A172 (cell line): ENCODE measurements at regions not wholly inside any gene's neighbourhood (a gene's known extent, or its start where the extent isn't known, plus 50 kb on each side); places are given as distances from the start of the nearest gene placed in this dataset.

Source experiments
- DNase-seq: peaks from one replicate; pipeline ENCODE4 v3.0.0-alpha.2; 2015; ENCODE audit warnings: low spot score

DNA sequence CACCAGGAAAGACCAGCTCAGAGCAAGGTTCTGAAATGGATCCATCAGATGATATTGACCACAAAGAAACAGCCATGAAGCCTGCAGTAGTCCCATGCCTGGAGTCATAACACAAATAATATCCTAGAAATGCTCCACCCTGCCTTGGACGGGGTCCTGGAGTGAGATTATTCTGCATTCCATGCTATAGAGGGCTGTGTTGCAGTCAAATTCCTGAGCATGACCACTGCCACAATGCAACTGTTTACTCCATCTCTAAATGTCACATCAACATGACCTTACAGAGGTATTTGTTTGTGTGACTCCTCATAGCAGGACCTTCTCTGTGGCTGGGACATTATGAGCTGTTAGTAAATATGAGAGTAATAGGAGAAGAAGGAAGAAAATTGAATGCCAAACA lies 257.5 kb upstream of the TCF21 start:
- no peak for DNase-seq

DNA sequence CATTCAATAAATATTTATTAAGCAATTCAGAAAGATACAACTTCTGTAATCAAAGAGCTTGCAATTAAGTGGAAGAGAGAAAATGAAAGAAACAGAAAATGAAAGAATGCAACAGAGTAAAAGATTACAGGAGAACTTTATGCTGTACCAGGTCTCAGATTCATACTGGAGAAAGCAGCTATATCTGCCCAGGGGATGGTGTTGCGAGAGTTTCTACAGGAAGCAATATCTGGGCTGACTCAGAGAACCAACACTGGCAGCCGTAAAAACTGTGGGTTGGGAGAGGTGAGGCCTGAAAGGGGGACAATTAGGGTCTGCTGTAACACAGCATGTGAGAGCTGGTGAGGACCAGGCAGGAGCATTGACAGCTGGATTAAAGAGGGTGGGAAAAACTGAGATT lies 256.7 kb upstream of the TCF21 start:
- DNase-seq, result no peak

DNA sequence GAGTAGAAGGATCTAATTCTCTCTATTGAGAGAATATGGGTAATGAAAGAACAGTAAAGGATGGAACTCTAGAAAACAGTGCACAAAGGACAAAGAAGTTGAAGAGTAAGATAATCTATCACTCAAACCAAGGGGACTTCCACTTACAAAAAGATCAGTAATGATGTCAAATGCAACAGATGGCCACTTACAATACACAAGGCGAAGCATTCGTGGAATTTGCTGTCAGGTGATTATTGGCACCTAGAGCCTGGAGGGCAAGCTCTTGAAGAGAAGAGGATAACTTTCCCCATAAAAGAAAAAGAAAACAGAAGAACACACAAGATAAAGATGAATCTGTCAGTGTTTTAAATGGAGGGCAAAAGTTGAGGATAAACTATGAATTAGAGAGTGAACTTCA lies 256.0 kb upstream of the TCF21 start:
- no peak for DNase-seq

DNA sequence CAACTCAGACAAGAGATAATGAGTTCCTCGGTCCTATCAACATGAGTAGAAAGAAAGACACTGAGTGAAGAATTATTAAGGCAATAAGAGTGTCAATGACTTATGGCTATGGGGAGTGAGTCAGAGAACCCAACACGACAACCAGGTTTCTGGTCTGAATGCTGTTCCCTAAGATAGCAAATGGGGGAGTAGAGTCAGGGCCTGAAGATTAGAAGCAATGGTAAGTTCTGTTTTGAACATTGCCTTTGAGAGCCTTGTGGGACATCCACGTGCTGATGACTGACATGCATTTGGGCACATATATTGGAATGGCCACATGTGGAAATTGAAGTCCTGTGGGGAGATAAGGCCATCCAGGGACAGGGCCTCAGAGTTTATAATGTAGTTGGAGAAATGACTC lies 254.4 kb upstream of the TCF21 start:
- no peak for DNase-seq

DNA sequence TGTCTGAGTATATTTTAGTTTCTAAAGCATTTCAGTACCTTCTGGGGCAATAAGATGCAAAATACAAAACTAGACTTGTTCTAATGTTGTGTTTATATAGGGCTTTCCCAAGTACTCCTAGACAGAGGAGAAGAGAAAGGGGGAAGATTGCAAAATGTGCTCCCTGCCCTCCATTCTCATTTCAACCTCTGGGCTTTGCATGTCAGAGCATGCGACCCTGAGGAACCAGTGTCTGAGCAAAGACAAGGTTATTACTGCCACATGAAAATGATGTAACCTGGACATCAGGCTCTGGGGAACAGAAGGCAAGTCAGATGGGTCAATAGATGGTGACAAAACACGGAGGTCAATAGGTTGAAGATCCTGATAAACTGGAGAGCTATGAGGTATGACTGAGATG lies 253.5 kb upstream of the TCF21 start:
- no peak for DNase-seq

DNA sequence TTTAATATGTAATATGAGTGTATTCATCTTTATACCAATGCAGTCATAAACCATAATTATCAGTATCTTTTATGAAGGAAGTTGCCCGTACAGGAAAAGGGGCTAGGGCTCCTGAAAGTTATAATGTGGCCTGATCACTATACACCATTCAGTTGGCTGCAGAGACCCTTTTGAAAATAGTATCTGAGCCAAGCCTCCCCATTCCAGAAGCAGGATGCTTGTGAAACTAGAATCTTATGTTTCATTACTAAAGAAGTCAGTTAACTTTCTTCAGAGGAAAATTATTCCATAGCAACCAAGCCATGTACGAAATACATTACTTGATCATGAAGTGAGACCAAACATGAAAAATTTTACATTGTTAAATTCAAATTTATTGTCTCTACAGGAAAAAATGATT lies 251.5 kb upstream of the TCF21 start:
- no peak for DNase-seq

DNA sequence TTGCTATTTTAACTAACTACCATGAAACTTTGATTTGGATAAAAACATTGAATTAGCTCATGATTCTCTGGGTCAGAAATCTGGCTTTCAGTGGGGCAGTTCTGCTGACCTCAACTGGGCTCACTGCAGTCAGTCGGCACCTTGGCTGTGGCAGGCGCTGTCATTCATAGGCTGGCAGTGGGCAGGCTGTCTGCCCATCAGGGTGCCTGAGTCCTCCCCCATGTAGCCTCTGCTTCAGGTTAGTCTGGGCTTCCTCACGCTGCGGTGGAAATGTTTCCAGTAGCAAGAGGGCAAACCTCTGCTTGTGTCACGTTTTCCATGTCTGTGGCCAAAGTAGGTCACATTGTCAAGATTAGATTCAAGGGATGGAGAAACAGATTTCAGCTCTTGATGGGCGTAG lies 251.0 kb upstream of the TCF21 start:
- DNase-seq, result no peak

DNA sequence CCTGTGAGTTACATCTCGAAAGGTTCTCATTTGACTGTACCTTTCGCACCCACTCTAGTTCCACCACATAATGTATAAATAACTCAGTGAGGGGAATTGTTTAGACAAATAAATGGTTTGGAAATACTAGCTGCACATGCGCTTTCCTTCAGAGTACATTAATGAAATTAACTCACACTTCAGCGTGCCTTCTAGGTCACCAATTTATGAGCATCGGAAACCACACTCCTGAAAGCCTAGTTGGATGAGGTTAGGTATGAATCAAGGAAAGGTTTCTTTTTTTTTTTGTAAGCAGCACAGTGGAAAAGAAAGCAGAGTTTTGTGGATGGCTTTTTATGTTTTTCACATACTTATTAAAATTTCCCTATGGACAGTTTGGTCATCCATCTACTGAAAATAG lies 247.8 kb upstream of the TCF21 start:
- no peak for DNase-seq

DNA sequence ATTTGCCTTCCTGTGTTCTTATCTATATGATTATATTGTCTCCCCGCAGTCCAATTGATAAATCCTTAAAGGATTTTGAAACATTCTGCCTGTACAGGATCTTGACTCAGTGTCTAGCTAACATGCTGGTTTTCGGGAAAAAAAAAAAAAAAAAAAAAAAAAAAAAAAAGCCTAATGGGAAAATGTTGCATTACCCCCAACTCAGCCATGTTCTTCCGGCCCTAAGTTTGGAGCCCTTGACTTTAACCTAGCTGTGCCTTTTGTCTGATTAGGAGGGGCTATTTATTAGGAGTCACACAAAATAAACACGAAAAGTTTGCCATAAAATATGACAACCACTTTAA lies 244.4 kb upstream of the TCF21 start:
- no peak for DNase-seq

DNA sequence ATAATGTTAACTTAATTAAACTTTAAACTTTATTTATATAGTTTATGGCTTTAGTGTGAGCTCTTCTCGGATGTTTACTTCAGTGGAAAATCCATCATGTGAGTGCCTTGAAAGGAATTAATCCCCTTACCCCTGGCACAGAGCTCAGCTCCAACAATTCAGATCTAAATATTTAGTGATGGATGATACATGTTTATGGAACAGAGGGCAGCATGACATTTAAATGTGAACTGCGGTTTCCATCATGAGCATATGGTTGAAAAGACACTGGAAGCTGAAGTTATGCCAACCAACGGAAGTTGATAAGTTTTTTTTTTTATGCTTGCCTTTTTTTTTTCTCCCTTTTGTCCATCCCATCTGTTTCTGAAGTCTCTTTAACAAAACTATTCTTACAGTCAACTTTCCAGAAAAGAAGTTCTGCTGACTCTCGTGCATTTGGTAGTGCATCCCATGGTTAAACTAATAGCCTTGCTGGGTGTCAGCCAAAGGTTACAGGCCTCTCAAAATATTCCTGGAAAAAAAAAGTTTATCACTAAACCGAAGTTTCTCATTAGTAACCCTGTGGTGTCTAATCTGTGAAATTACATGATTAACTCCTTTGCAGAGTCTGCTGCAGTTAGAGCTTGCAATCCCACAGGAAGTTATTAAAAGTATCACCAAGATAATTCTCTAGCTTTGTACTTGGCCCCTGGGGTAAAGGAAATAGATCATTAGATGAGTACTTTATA lies 243.9 kb upstream of the TCF21 start:
- peak; percentile 78 for DNase-seq

DNA sequence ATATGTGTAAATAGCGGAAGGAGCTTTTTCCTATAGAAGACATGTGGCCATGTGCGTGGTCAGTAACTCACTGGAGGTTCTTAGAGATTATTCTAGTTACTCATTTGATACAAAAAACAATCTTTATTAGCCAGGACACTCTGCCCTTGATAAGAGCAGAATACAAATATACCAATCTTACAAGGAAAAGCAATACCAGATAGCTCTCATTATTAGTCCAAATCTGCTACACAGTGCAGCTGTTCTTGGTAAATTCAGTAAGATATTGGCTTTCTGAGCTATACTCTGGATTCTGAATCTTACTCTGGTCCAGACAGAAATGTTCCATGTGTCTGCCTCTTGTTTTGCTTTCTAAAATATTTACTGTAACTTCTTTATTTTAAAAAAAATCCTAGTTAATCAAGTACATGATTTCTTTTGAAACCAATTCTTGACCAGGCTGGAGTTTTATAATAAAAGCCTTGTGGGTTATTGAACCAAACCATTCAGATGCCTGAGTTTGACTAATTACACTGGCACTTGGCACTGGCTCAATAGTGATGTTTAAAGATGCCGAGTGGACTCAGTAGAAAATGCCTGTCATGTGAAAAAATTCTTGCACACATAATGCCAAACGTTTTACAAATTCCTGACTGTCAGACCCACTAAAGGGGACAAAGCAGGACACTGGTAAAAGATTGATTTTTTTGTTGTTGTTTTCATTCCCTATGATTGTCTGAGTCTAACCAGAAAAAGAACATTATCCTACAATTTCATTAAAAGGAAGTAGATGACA lies 242.8 kb upstream of the TCF21 start:
- peak; percentile 51 for DNase-seq

DNA sequence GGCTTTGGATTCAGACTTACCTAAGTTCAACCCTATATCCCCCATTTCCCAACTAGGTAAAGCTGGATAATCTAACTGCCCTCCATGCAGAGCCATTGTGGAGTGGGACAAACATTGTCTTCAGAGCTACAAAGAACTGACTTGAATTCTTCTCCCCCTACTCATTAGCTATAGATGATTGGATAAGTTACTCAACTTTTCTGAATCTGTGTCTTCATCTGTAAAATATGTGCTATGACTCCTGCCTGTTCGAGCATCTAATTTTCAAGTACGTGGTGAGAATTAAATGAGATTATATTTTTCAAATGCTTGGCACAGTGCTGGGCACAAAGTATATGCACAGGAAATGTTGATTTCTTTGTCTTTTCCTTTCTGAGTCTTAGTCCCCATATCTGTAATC lies 240.3 kb upstream of the TCF21 start:
- DNase-seq, result no peak

DNA sequence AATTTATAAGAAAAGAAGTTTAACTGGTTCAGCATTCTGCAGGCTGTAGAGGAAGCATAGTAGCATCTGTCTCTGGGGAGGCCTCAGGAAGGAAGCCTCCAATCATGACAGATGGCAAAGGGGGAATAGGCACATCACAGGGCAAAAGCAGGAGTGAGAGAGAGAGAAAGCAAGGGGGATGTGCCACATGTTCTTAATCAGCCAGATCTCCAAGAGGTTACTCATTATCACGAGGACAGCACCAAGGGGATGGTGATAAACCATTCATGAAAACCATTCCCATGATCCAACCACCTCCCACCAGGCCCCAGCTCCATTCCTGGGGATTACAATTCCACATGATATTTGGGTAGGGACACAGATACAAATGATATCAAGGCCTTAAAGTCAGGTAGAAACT lies 217.5 kb upstream of the TCF21 start:
- no peak for DNase-seq

DNA sequence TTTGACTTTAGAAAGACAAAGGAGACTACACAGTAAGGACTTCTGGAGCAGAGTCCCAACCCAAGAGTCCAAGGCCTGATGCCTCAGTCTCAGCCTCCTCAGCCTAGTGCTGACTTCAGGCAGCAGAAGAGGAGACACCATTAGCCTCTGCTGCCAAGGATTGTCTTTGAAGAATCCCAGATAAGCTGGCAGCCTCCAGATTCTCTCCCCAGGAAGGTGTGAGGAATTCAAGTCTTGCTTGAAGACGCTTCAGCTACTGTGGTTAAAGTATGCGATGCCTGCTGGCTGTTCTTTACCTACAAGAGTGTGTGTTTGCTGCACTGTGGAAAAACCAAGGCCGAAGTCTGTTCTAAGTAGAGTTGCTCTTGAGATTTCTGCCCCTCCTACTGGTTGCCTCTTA lies 215.9 kb upstream of the TCF21 start:
- no peak for DNase-seq

DNA sequence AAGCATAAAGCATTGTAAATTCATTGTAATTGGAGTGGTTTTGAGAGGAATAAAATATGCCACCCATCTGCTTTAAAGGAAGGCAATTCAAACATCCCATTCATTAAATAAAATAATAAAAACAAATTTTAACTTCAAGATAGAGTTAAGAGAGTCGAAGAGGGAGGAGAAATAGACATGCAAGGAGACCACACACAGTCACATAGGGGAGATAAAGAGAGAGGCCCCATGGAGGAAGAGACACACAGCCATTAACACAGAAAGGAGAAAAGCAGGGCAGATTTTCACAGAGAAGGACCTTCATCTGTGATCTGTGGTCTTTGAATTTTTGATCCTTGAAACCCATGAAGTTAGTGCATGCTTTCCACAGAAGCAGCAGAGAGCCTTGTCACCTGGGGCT lies 214.3 kb upstream of the TCF21 start:
- no peak for DNase-seq

DNA sequence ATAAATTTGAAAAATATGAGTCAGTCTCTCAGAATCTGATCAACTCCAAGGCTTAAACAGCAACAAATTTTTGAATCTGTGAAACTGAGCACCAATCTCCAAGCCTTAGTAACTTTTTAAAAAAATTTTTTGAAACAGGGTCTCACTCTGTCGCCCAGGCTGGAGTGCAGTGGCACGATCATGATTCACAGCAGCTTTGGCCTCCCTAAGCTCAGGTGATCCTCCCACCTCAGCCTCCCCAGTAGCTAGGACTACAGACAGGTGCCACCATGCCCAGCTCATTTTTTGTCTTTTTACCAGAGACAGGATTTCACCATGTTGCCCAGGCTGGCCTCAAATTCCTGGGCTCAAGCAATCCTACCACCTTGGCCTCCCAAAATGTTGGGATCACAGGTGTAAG lies 207.9 kb upstream of the TCF21 start:
- DNase-seq, result no peak

DNA sequence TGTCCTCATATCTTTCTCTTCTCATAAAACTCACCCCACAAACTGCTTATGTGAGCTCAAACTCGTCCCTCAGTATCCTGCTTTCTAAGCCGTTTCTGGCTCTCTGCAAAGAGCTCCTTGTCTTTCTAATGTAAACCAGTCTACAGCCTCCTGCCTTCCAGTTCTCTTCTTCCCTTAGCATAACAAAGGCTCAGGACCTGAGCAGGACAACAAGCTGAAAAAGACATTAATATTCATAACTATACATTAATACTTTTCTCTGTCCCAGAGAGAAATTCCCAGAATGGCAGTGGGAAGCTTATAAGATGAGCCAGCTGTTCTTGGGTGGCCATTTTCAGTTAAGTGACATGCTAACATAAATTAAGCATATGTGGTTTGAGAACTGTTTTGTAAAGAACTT lies 207.0 kb upstream of the TCF21 start:
- no peak for DNase-seq

DNA sequence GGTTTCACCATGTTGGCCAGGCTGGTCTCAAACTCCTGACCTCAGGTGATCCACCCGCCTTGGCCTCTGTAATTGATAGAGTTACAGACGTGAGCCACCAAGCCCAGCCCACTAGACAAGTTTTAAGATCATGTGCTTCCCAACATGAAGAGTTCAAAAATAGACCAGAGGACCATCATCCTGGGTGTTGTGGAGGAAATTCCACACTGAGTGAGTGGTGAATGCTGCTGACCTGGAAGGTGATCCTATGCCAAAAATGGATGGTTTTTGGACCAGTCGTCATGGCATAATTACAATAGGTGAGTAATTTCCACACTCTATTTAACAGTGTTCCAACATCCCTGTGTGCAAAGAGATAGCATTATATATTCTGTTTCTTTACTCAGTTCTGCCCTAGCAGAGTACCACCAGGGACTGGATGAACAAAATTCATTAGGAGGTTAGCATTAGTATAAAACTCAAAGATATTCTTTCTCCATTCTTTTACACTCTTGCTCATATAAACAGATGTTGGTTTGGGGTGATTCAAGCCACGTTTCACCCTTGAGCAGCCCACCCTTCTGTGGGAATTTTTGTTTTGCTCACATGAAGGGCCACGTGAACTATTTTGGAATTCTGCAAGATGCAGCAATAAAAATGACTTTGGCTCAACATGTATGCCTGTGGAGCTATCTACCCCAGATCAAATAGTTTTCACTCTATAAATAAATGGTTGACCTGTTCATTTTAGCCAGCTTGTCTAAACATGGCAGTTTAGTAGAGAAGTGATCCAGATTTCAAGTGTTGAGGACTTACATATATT lies 206.2 kb upstream of the TCF21 start:
- no peak for DNase-seq

DNA sequence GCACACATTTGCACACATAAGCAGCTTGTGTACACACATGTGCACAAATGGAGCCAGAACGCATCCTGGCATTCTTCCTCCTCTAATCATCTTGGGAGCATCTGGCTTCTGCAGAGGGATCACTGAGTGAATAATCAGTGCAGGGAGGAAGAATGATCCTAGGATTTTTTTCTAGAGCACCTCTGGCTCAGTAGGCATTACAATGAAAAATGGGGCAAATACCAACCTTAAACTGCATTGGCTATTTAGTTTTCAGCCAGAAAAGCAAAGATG lies 205.7 kb upstream of the TCF21 start:
- no peak for DNase-seq

DNA sequence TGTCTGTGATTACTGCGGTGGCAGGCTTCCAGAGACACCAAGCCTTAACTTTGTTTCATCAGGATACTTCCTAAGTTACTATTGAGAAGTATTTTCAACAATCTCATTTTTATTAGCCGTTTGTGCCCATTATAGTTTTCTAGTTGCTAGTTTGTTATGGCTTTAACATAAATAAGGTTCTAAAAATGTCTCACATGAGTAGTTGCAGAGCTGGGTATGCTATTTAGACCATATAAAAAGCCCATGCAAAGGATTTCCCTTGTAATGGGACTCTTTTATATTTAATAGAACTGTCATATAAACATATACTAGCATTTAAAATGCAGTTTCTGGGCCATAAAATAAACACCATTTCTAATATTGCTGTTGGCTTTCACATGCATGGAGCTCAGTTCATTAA lies 205.3 kb upstream of the TCF21 start:
- DNase-seq, result no peak

DNA sequence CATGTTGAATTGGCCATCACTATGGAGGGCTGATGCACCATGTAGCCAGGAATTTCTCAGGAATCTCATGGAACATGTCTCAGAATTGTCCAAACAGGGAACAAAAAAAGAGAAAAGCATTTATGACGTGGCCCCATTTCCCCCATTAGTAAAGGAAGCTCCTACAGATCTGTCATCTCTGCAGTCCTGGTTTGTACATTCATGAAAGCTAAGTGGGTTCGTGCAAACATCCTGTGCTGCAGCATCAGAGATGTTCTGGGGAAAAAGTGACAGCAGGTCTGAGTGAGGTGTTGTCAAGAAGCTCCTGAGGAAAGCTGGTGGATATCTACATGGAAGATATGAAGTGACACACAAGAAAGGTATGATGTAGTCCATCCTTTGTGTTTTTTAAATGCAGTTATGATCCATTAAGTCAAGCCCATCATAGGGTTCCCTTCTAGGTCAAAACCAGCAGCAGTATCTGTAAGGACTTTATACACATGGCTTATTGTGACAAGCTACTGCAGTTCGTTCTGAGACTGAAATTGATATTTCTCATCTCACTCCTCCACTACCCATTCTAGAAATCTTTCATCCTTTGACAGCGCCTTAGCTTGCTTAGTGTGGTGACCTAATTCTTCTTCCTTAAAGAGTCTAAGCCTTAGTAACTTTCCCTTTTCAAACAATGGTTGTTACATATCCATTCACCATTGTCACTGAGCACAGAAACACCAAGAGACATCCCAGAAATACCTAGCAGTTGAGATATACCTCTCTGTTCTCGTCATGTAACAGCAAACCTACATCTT lies 200.0 kb upstream of the TCF21 start:
- DNase-seq, result no peak

DNA sequence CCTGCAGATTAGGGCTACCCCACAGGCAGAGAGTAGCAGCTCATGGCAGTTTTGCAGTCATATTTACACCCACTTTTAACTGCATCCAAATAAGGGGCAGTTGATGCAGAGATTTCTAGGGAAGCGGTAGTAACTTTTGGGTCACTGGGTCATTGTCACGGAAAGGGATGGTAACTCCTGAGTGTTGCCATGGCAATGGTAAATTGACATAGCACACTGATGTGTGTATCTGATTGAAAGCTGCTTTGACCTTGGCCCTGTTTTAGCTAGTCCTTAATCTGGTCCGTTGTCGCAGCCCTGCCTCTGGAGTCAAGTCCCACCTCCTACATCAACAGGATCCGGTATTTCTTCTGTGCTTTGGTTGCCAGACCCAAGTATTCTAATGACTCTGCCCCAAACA lies 199.1 kb upstream of the TCF21 start:
- DNase-seq, result no peak

DNA sequence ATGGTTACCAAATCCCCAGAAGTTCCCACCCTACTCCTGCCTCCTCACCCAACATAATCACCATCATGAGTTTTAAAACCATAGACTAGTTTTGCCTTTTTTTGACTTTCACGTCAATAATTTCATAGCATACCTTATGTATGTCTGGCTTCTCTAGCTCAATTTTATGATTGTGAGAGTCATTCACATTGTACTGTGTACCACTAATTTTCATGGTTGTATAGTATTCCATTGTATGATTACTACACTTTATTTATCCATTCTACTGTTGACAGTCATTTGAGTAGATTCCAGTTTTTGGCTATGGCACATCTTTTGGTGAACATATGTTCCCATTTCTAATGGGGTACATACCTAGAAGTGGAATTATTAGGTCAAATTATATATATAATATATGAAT lies 195.3 kb upstream of the TCF21 start:
- no peak for DNase-seq
